Hepatocyte (in vitro differentiated cells): ENCODE measurements at regions not wholly inside any gene's neighbourhood (a gene's known extent, or its start where the extent isn't known, plus 50 kb on each side); places are given as distances from the start of the nearest gene placed in this dataset.

Source experiments
- CTCF ChIP-seq: fragments of 200-600 bp; sonication (generic); IDR thresholded peaks from 2 replicates; pipeline ENCODE4 v1.5.1; 2016; ENCODE audit warnings: antibody characterized with exemption, mild to moderate bottlenecking; ENCODE audit not compliant: poor library complexity
- EZH2 ChIP-seq: fragments of 200-600 bp; sonication (generic); IDR thresholded peaks from 2 replicates; pipeline ENCODE4 v1.6.1; 2016; ENCODE audit warnings: antibody characterized with exemption, mild to moderate bottlenecking, borderline replicate concordance
- EZH2phosphoT487 ChIP-seq: fragments of 200-600 bp; sonication (generic); IDR thresholded peaks from one replicate; pipeline ENCODE4 v1.6.1; 2018; ENCODE audit warnings: antibody characterized with exemption, mild to moderate bottlenecking, low read depth, moderate library complexity; ENCODE audit not compliant: unreplicated experiment, severe bottlenecking

GRCh38 chr7:142503036-142503435 is 245.2 kb upstream of the PRSS58 start:
- no peak for TF ChIP-seq CTCF
- no peak for TF ChIP-seq EZH2
- no peak for TF ChIP-seq EZH2phosphoT487
